GM21717 (cell line): ENCODE measurements at regions not wholly inside any gene's neighbourhood (a gene's known extent, or its start where the extent isn't known, plus 50 kb on each side); places are given as distances from the start of the nearest gene placed in this dataset.
"Not testable (repeated sequence)": the region's sequence is repeated elsewhere in the genome, so short reads cannot be mapped to it uniquely, and the experiment has no call there.

Experiments used
- ATAC-seq: cut with Tn5 transposase; IDR thresholded peaks from one replicate; pipeline ENCODE4 v1.9.1; 2021; ENCODE audit warnings: mild to moderate bottlenecking, moderate library complexity; ENCODE audit not compliant: unreplicated experiment

- no peak for ATAC-seq
These were observed 176.2 kb upstream of the FOXF1 start for GRCh38 chr16:86334079-86334635.

GRCh38 chr16:86335266-86336172 lies 174.8 kb upstream of the FOXF1 start:
- ATAC-seq = no peak

- no peak for ATAC-seq
These were observed 173.2 kb upstream of the FOXF1 start for GRCh38 chr16:86337138-86337537.

GRCh38 chr16:86337581-86338402 lies 172.5 kb upstream of the FOXF1 start:
- no peak for ATAC-seq

- no peak for ATAC-seq
These were observed 171.8 kb upstream of the FOXF1 start for GRCh38 chr16:86338403-86339115.

GRCh38 chr16:86342161-86342834 lies 168.0 kb upstream of the FOXF1 start:
- ATAC-seq = no peak

GRCh38 chr16:86343027-86343795 lies 167.1 kb upstream of the FOXF1 start:
- no peak for ATAC-seq

- no peak for ATAC-seq
These were observed 166.3 kb upstream of the FOXF1 start for GRCh38 chr16:86343796-86344585.

GRCh38 chr16:86344586-86344871 lies 165.8 kb upstream of the FOXF1 start:
- no peak for ATAC-seq

GRCh38 chr16:86344881-86345280 lies 165.4 kb upstream of the FOXF1 start:
- no peak for ATAC-seq

GRCh38 chr16:86345516-86345915 lies 164.8 kb upstream of the FOXF1 start:
- ATAC-seq = no peak

- ATAC-seq = no peak
These were observed 164.3 kb upstream of the FOXF1 start for GRCh38 chr16:86346034-86346433.

GRCh38 chr16:86347090-86347489 lies 163.2 kb upstream of the FOXF1 start:
- no peak for ATAC-seq

- no peak for ATAC-seq
These were observed 162.3 kb upstream of the FOXF1 start for GRCh38 chr16:86347916-86348555.

GRCh38 chr16:86349338-86349900 lies 160.9 kb upstream of the FOXF1 start:
- ATAC-seq = no peak

- ATAC-seq = no peak
These were observed 160.0 kb upstream of the FOXF1 start for GRCh38 chr16:86350289-86350688.

- no peak for ATAC-seq
These were observed 159.1 kb upstream of the FOXF1 start for GRCh38 chr16:86351041-86351784.

- not testable (repeated sequence) for ATAC-seq
These were observed 158.6 kb upstream of the FOXF1 start for GRCh38 chr16:86351785-86352139.
